SU-DHL-6 (cell line): ENCODE measurements at regions not wholly inside any gene's neighbourhood (a gene's known extent, or its start where the extent isn't known, plus 50 kb on each side); places are given as distances from the start of the nearest gene placed in this dataset.

Source experiments
- H2AFZ ChIP-seq: fragments of 200-600 bp; sonication (generic); 2 replicates; pipeline ENCODE4 v1.6.1; 2014; ENCODE audit warnings: low read depth, mild to moderate bottlenecking, moderate library complexity, mixed read lengths, antibody characterized with exemption, low read length; ENCODE audit not compliant: severe bottlenecking
- H3F3A ChIP-seq: fragments of 200-600 bp; shearing (Covaris generic); 2 replicates; pipeline ENCODE4 v1.6.0; 2016; ENCODE audit warnings: antibody characterized with exemption, mild to moderate bottlenecking; ENCODE audit not compliant: insufficient read depth
- H3K27ac ChIP-seq: fragments of 200-600 bp; sonication (generic); 2 replicates; pipeline ENCODE4 v1.5.1; 2016; ENCODE audit warnings: low read depth, mild to moderate bottlenecking, low read length, moderate library complexity, mixed read lengths
- H3K27me3 ChIP-seq: fragments of 200-600 bp; sonication (generic), shearing (Covaris generic); 2 replicates; pipeline ENCODE4 v1.6.0; 2014; ENCODE audit warnings: mild to moderate bottlenecking, low read length
- H3K36me3 ChIP-seq: fragments of 200-600 bp; sonication (generic); 2 replicates; pipeline ENCODE4 v1.6.1; 2014; ENCODE audit warnings: mild to moderate bottlenecking, low read length, mixed read lengths
- H3K4me2 ChIP-seq: fragments of 300-600, 200-600 bp; shearing (Covaris generic), sonication (generic); 2 replicates; pipeline ENCODE4 v1.6.0; 2014; ENCODE audit warnings: low read length, low read depth, mild to moderate bottlenecking; ENCODE audit not compliant: poor library complexity, severe bottlenecking
- H3K4me3 ChIP-seq: fragments of 200-600 bp; sonication (generic); 2 replicates; pipeline ENCODE4 v1.5.1; 2014; ENCODE audit warnings: antibody characterized with exemption, low read length, mild to moderate bottlenecking, mixed read lengths; ENCODE audit not compliant: insufficient read depth, poor library complexity, severe bottlenecking
- H3K79me2 ChIP-seq: fragments of 200-600 bp; sonication (generic); 2 replicates; pipeline ENCODE4 v1.6.1; 2014; ENCODE audit warnings: mild to moderate bottlenecking, low read length, moderate library complexity; ENCODE audit not compliant: insufficient read depth
- H3K9ac ChIP-seq: fragments of 200-600 bp; sonication (generic); 2 replicates; pipeline ENCODE4 v1.7.0; 2014; ENCODE audit warnings: mild to moderate bottlenecking, low read length
- H3K9me2 ChIP-seq: fragments of 200-600 bp; sonication (generic); replicated peaks from 2 replicates; pipeline ENCODE4 v1.6.1; 2014; ENCODE audit warnings: low read length; ENCODE audit not compliant: insufficient read depth
- H3K9me3 ChIP-seq: fragments of 200-600 bp; sonication (generic); 2 replicates; pipeline ENCODE4 v1.6.1; 2014; ENCODE audit warnings: low read length, mixed read lengths; ENCODE audit not compliant: insufficient read depth
- H4K20me1 ChIP-seq: fragments of 200-600 bp; sonication (generic); 2 replicates; pipeline ENCODE4 v1.6.1; 2014; ENCODE audit warnings: low read depth, mild to moderate bottlenecking, antibody characterized with exemption, low read length, moderate library complexity, mixed read lengths
- CTCF ChIP-seq: fragments of 200-600 bp; sonication (generic); IDR thresholded peaks from one replicate; pipeline ENCODE4 v1.5.1; 2017; ENCODE audit warnings: antibody characterized with exemption, mild to moderate bottlenecking, low read length, moderate library complexity; ENCODE audit not compliant: insufficient read depth, poor library complexity, severe bottlenecking
- EZH2phosphoT487 ChIP-seq: fragments of 200-600 bp; sonication (generic), shearing (Covaris generic); conservative IDR thresholded peaks from 2 replicates; pipeline ENCODE4 v1.6.1; 2018; ENCODE audit warnings: mild to moderate bottlenecking, antibody characterized with exemption, low read length, moderate library complexity, mixed read lengths

GRCh38 chr3:90011131-90011530 lies 903.7 kb downstream of the EPHA3 start:
- Histone ChIP-seq H3K9ac (no peak overlapping the region), H2AFZ (no peak overlapping the region), H4K20me1 (no peaks in the 10 kb centered on the region), H3K27me3 (no peaks in the 10 kb centered on the region), H3K79me2 (no peaks in the 10 kb centered on the region), H3K27ac (no peak overlapping the region), H3K36me3 (no peaks in the 10 kb centered on the region), H3K4me2 (no peak overlapping the region), H3K4me3 (no peak overlapping the region), H3K9me3 (no peaks in the 10 kb centered on the region), H3K9me2 (no peaks in the 10 kb centered on the region), H3F3A (no peaks in the 10 kb centered on the region)
- TF ChIP-seq EZH2phosphoT487 (no peak), CTCF (no peak)

GRCh38 chr3:90011596-90011995 lies 904.2 kb downstream of the EPHA3 start:
- TF ChIP-seq CTCF (no peak), EZH2phosphoT487 (no peak)

GRCh38 chr3:90011996-90012395 lies 904.6 kb downstream of the EPHA3 start:
- Histone ChIP-seq H3F3A (no peaks in the 10 kb centered on the region), H3K4me2 (no peak overlapping the region), H3K9me2 (no peaks in the 10 kb centered on the region), H3K79me2 (no peaks in the 10 kb centered on the region), H3K9me3 (no peaks in the 10 kb centered on the region), H3K27me3 (no peaks in the 10 kb centered on the region), H3K27ac (no peak overlapping the region), H3K9ac (no peak overlapping the region), H4K20me1 (no peaks in the 10 kb centered on the region), H3K36me3 (no peaks in the 10 kb centered on the region), H3K4me3 (no peak overlapping the region), H2AFZ (no peak overlapping the region)
- TF ChIP-seq EZH2phosphoT487 (no peak), CTCF (no peak)

More at GRCh38 chr3:90011596-90011995, 904.2 kb downstream of the EPHA3 start:
- no peaks in the 10 kb centered on the region for H4K20me1 ChIP-seq
- H3K9me2 ChIP-seq: no peaks in the 10 kb centered on the region
- H2AFZ ChIP-seq: no peak overlapping the region
- no peaks in the 10 kb centered on the region for H3K36me3 ChIP-seq
- H3K4me3 ChIP-seq: no peak overlapping the region
- H3K79me2 ChIP-seq: no peaks in the 10 kb centered on the region
- no peaks in the 10 kb centered on the region for H3K9me3 ChIP-seq
- no peak overlapping the region for H3K27ac ChIP-seq
- no peak overlapping the region for H3K4me2 ChIP-seq
- no peaks in the 10 kb centered on the region for H3F3A ChIP-seq
- no peak overlapping the region for H3K9ac ChIP-seq
- no peaks in the 10 kb centered on the region for H3K27me3 ChIP-seq
